ENCODE measurements at regions not wholly inside any gene's neighbourhood (a gene's known extent, or its start where the extent isn't known, plus 50 kb on each side); places are given as distances from the start of the nearest gene placed in this dataset.

DNA sequence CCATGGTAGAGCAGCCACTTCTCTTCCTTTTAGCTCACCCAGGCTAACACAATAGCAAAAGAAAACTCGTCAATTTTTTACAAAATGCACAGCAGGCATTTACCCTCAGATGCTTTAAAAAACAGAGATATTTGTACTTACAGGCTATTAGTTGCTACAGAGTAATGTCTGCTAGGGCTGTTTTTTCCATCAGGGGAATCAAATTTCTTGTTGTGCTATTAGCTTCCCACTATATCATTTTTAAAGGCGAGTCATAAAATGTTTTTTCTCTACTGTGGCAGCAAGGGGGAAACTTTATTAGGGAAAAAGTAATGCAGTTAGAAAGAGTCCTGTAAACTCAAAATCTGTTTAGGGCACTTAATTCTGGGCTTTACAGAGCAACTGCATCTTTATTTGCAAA is 277.9 kb upstream of the THSD7B start:
- TF ChIP-seq EZH2 (IDR thresholded peaks at IDR 0.05; ENCODE audit: low read length, missing control alignments): no peak
- TF ChIP-seq, protein P1, sequence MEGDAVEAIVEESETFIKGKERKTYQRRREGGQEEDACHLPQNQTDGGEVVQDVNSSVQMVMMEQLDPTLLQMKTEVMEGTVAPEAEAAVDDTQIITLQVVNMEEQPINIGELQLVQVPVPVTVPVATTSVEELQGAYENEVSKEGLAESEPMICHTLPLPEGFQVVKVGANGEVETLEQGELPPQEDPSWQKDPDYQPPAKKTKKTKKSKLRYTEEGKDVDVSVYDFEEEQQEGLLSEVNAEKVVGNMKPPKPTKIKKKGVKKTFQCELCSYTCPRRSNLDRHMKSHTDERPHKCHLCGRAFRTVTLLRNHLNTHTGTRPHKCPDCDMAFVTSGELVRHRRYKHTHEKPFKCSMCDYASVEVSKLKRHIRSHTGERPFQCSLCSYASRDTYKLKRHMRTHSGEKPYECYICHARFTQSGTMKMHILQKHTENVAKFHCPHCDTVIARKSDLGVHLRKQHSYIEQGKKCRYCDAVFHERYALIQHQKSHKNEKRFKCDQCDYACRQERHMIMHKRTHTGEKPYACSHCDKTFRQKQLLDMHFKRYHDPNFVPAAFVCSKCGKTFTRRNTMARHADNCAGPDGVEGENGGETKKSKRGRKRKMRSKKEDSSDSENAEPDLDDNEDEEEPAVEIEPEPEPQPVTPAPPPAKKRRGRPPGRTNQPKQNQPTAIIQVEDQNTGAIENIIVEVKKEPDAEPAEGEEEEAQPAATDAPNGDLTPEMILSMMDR (conservative IDR thresholded peaks at IDR 0.05 in 1 of 2, IDR thresholded peaks at IDR 0.05 in 1 of 2; ENCODE audit: low read depth in 1 of 2, low read length in 2 of 2): no peak
